Thyroid gland (tissue), 4 donors: ENCODE measurements at regions not wholly inside any gene's neighbourhood (a gene's known extent, or its start where the extent isn't known, plus 50 kb on each side); places are given as distances from the start of the nearest gene placed in this dataset.

Source experiments
- POLR2A ChIP-seq, 2 donors: fragments of 450-650 bp; IDR thresholded peaks; one replicate each; pipeline ENCODE4 v1.6.1; 2017; ENCODE audit warnings: antibody characterized with exemption in 2 of 2, mild to moderate bottlenecking in 2 of 2, moderate library complexity in 1 of 2
- TF ChIP-seq, protein P1 (sequence below), 6 experiments: fragments of 200-600 bp in 3 of 6; fragments of 450-650 bp in 3 of 6; sonication (generic) in 3 of 6; IDR thresholded peaks; one replicate each; pipeline ENCODE4 v1.5.1; 2016 to 2019; ENCODE audit warnings: antibody characterized with exemption in 6 of 6, mild to moderate bottlenecking in 2 of 6, inconsistent platforms in 1 of 6, moderate library complexity in 1 of 6

DNA sequence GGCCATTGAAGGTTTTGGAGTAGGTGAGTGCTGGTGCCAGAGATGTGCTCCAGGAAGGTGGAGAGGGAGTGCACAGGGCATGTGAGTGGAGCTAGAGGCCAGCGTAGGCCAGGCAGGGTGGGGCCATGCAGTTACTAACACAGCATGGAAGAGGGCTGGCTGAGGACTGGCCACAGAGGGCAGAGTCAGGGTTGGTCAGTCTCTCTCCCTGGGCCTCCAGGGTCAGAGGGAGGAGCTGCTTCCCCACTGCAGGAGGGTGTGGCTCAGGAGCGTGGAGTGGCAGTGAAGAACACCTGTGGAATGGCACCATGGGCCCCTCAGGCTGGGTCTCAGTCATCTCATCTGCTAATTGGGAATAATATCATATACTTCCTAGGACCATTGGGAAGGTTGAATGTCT is 167.7 kb downstream of the MACROH2A1 start:
- TF ChIP-seq, protein P1, sequence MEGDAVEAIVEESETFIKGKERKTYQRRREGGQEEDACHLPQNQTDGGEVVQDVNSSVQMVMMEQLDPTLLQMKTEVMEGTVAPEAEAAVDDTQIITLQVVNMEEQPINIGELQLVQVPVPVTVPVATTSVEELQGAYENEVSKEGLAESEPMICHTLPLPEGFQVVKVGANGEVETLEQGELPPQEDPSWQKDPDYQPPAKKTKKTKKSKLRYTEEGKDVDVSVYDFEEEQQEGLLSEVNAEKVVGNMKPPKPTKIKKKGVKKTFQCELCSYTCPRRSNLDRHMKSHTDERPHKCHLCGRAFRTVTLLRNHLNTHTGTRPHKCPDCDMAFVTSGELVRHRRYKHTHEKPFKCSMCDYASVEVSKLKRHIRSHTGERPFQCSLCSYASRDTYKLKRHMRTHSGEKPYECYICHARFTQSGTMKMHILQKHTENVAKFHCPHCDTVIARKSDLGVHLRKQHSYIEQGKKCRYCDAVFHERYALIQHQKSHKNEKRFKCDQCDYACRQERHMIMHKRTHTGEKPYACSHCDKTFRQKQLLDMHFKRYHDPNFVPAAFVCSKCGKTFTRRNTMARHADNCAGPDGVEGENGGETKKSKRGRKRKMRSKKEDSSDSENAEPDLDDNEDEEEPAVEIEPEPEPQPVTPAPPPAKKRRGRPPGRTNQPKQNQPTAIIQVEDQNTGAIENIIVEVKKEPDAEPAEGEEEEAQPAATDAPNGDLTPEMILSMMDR (IDR thresholded peaks at IDR 0.05): no peak
- no peak for TF ChIP-seq POLR2A (IDR thresholded peaks at IDR 0.05)
